Keratinocyte (primary cell): ENCODE measurements at regions not wholly inside any gene's neighbourhood (a gene's known extent, or its start where the extent isn't known, plus 50 kb on each side); places are given as distances from the start of the nearest gene placed in this dataset.

Experiments used
- EZH2 ChIP-seq: IDR thresholded peaks from one replicate; pipeline ENCODE4 v1.6.1; 2012; ENCODE audit warnings: inconsistent platforms, mild to moderate bottlenecking, low read length, moderate library complexity
- TF ChIP-seq, protein P1 (sequence below), 3 experiments: IDR thresholded peaks in 1 of 3; conservative IDR thresholded peaks in 1 of 3; optimal IDR thresholded peaks in 1 of 3; 2 replicates in 2 of 3; 3 replicates in 1 of 3; pipeline versions ENCODE3 to v1.5.1; 2011; ENCODE audit warnings: low read length in 3 of 3, mild to moderate bottlenecking in 3 of 3, moderate library complexity in 2 of 3, control low read depth in 1 of 3, inconsistent platforms in 1 of 3; ENCODE audit not compliant: insufficient read depth in 2 of 3; ENCODE audit errors: extremely low read depth in 1 of 3

DNA sequence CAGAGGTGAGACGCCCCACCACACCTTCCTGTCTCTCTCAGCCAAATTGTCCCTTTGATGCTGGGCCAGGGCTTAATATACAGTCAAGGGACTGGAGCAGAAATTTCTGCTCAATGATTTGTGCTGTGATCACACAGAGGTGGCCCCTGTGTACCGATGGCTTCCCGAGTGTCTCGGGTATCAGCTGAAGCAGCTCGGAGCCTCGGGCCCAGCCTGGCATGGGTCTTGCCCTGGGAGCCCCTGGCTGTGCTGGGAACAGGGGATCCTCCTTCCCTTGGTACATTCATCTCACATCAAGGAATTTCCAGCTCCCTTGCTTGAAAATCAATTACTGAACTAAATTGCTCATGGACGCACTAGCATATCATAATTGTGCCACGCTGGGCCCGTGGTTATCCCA is 148.8 kb upstream of the C1orf174 start:
- TF ChIP-seq, protein P1, sequence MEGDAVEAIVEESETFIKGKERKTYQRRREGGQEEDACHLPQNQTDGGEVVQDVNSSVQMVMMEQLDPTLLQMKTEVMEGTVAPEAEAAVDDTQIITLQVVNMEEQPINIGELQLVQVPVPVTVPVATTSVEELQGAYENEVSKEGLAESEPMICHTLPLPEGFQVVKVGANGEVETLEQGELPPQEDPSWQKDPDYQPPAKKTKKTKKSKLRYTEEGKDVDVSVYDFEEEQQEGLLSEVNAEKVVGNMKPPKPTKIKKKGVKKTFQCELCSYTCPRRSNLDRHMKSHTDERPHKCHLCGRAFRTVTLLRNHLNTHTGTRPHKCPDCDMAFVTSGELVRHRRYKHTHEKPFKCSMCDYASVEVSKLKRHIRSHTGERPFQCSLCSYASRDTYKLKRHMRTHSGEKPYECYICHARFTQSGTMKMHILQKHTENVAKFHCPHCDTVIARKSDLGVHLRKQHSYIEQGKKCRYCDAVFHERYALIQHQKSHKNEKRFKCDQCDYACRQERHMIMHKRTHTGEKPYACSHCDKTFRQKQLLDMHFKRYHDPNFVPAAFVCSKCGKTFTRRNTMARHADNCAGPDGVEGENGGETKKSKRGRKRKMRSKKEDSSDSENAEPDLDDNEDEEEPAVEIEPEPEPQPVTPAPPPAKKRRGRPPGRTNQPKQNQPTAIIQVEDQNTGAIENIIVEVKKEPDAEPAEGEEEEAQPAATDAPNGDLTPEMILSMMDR (optimal IDR thresholded peaks at IDR 0.05 in 1 of 3, IDR thresholded peaks at IDR 0.05 in 1 of 3, conservative IDR thresholded peaks at IDR 0.05 in 1 of 3; ENCODE audit: extremely low read depth in 1 of 3, insufficient read depth in 2 of 3, low read length in 3 of 3): no peak
- no peak for TF ChIP-seq EZH2
